ENCODE measurements at regions not wholly inside any gene's neighbourhood (a gene's known extent, or its start where the extent isn't known, plus 50 kb on each side); places are given as distances from the start of the nearest gene placed in this dataset.

- H3K27me3 ChIP-seq (ENCODE audit: insufficient read depth, poor library complexity, severe bottlenecking) = no peaks in the 10 kb centered on the region
- no peaks in the 10 kb centered on the region for H3K4me1 ChIP-seq (ENCODE audit: insufficient read depth, poor library complexity, severe bottlenecking)
- no peaks in the 10 kb centered on the region for H3K36me3 ChIP-seq (ENCODE audit: low read depth)
- no peak for TF ChIP-seq CTCF (IDR thresholded peaks at IDR 0.05; ENCODE audit: poor library complexity, severe bottlenecking)
- ATAC-seq (ENCODE audit: low read depth) = no peak
- no peak for DNase-seq (ENCODE audit: low spot score)
- H3K27ac ChIP-seq (ENCODE audit: poor library complexity, severe bottlenecking) = no peak overlapping the region
- no peak overlapping the region for H3K4me3 ChIP-seq (ENCODE audit: severe bottlenecking)
- no peaks in the 10 kb centered on the region for H3K9me3 ChIP-seq (ENCODE audit: severe bottlenecking)
These were observed 591.0 kb upstream of the PFKP start for GRCh38 chr10:2476218-2476811.

GRCh38 chr10:2475711-2476217 is 591.6 kb upstream of the PFKP start:
- Histone ChIP-seq H3K9me3 (ENCODE audit: severe bottlenecking) (no peaks in the 10 kb centered on the region), H3K27me3 (ENCODE audit: insufficient read depth, poor library complexity, severe bottlenecking) (no peaks in the 10 kb centered on the region), H3K4me3 (ENCODE audit: severe bottlenecking) (no peak overlapping the region), H3K27ac (ENCODE audit: poor library complexity, severe bottlenecking) (no peak overlapping the region), H3K4me1 (ENCODE audit: insufficient read depth, poor library complexity, severe bottlenecking) (no peaks in the 10 kb centered on the region), H3K36me3 (ENCODE audit: low read depth) (no peaks in the 10 kb centered on the region)
- no peak for TF ChIP-seq CTCF (IDR thresholded peaks at IDR 0.05; ENCODE audit: poor library complexity, severe bottlenecking)
- DNase-seq (ENCODE audit: low spot score) = no peak
- no peak for ATAC-seq (ENCODE audit: low read depth)

GRCh38 chr10:2471811-2472210 is 595.5 kb upstream of the PFKP start:
- DNase-seq (ENCODE audit: low spot score) = no peak
- Histone ChIP-seq H3K27me3 (ENCODE audit: insufficient read depth, poor library complexity, severe bottlenecking) (no peaks in the 10 kb centered on the region), H3K4me3 (ENCODE audit: severe bottlenecking) (no peak overlapping the region), H3K27ac (ENCODE audit: poor library complexity, severe bottlenecking) (no peak overlapping the region), H3K9me3 (ENCODE audit: severe bottlenecking) (no peaks in the 10 kb centered on the region), H3K4me1 (ENCODE audit: insufficient read depth, poor library complexity, severe bottlenecking) (no peaks in the 10 kb centered on the region), H3K36me3 (ENCODE audit: low read depth) (no peaks in the 10 kb centered on the region)
- ATAC-seq (ENCODE audit: low read depth) = no peak
- TF ChIP-seq CTCF (IDR thresholded peaks at IDR 0.05; ENCODE audit: poor library complexity, severe bottlenecking) = no peak

- no peak overlapping the region for H3K4me3 ChIP-seq (ENCODE audit: severe bottlenecking)
- ATAC-seq (ENCODE audit: low read depth) (no peak), DNase-seq (ENCODE audit: low spot score) (no peak)
- no peaks in the 10 kb centered on the region for H3K36me3 ChIP-seq (ENCODE audit: low read depth)
- H3K9me3 ChIP-seq (ENCODE audit: severe bottlenecking) = no peaks in the 10 kb centered on the region
- H3K27me3 ChIP-seq (ENCODE audit: insufficient read depth, poor library complexity, severe bottlenecking) = no peaks in the 10 kb centered on the region
- no peak overlapping the region for H3K27ac ChIP-seq (ENCODE audit: poor library complexity, severe bottlenecking)
- TF ChIP-seq CTCF (IDR thresholded peaks at IDR 0.05; ENCODE audit: poor library complexity, severe bottlenecking) = no peak
- H3K4me1 ChIP-seq (ENCODE audit: insufficient read depth, poor library complexity, severe bottlenecking) = no peaks in the 10 kb centered on the region
These were observed 597.5 kb upstream of the PFKP start for GRCh38 chr10:2469802-2470201.

- H3K27ac ChIP-seq (ENCODE audit: poor library complexity, severe bottlenecking) = no peak overlapping the region
- DNase-seq (ENCODE audit: low spot score) = no peak
- H3K9me3 ChIP-seq (ENCODE audit: severe bottlenecking) = no peaks in the 10 kb centered on the region
- no peaks in the 10 kb centered on the region for H3K36me3 ChIP-seq (ENCODE audit: low read depth)
- no peak for TF ChIP-seq CTCF (IDR thresholded peaks at IDR 0.05; ENCODE audit: poor library complexity, severe bottlenecking)
- H3K4me1 ChIP-seq (ENCODE audit: insufficient read depth, poor library complexity, severe bottlenecking) = no peaks in the 10 kb centered on the region
- H3K4me3 ChIP-seq (ENCODE audit: severe bottlenecking) = no peak overlapping the region
- H3K27me3 ChIP-seq (ENCODE audit: insufficient read depth, poor library complexity, severe bottlenecking) = no peaks in the 10 kb centered on the region
- ATAC-seq (ENCODE audit: low read depth) = no peak
These were observed 602.9 kb upstream of the PFKP start for GRCh38 chr10:2464483-2464882.

Data from RWPE2 (cell line).